SU-DHL-6 (cell line): ENCODE measurements at regions not wholly inside any gene's neighbourhood (a gene's known extent, or its start where the extent isn't known, plus 50 kb on each side); places are given as distances from the start of the nearest gene placed in this dataset.

ENCODE experiments used
- H2AFZ ChIP-seq: fragments of 200-600 bp; sonication (generic); 2 replicates; pipeline ENCODE4 v1.6.1; 2014; ENCODE audit warnings: low read depth, mild to moderate bottlenecking, moderate library complexity, mixed read lengths, antibody characterized with exemption, low read length; ENCODE audit not compliant: severe bottlenecking
- H3F3A ChIP-seq: fragments of 200-600 bp; shearing (Covaris generic); 2 replicates; pipeline ENCODE4 v1.6.0; 2016; ENCODE audit warnings: antibody characterized with exemption, mild to moderate bottlenecking; ENCODE audit not compliant: insufficient read depth
- H3K27ac ChIP-seq: fragments of 200-600 bp; sonication (generic); 2 replicates; pipeline ENCODE4 v1.5.1; 2016; ENCODE audit warnings: low read depth, mild to moderate bottlenecking, low read length, moderate library complexity, mixed read lengths
- H3K27me3 ChIP-seq: fragments of 200-600 bp; sonication (generic), shearing (Covaris generic); 2 replicates; pipeline ENCODE4 v1.6.0; 2014; ENCODE audit warnings: mild to moderate bottlenecking, low read length
- H3K36me3 ChIP-seq: fragments of 200-600 bp; sonication (generic); 2 replicates; pipeline ENCODE4 v1.6.1; 2014; ENCODE audit warnings: mild to moderate bottlenecking, low read length, mixed read lengths
- H3K4me2 ChIP-seq: fragments of 300-600, 200-600 bp; shearing (Covaris generic), sonication (generic); 2 replicates; pipeline ENCODE4 v1.6.0; 2014; ENCODE audit warnings: low read length, low read depth, mild to moderate bottlenecking; ENCODE audit not compliant: poor library complexity, severe bottlenecking
- H3K4me3 ChIP-seq: fragments of 200-600 bp; sonication (generic); 2 replicates; pipeline ENCODE4 v1.5.1; 2014; ENCODE audit warnings: antibody characterized with exemption, low read length, mild to moderate bottlenecking, mixed read lengths; ENCODE audit not compliant: insufficient read depth, poor library complexity, severe bottlenecking
- H3K79me2 ChIP-seq: fragments of 200-600 bp; sonication (generic); 2 replicates; pipeline ENCODE4 v1.6.1; 2014; ENCODE audit warnings: mild to moderate bottlenecking, low read length, moderate library complexity; ENCODE audit not compliant: insufficient read depth
- H3K9ac ChIP-seq: fragments of 200-600 bp; sonication (generic); 2 replicates; pipeline ENCODE4 v1.7.0; 2014; ENCODE audit warnings: mild to moderate bottlenecking, low read length
- H3K9me2 ChIP-seq: fragments of 200-600 bp; sonication (generic); replicated peaks from 2 replicates; pipeline ENCODE4 v1.6.1; 2014; ENCODE audit warnings: low read length; ENCODE audit not compliant: insufficient read depth
- H3K9me3 ChIP-seq: fragments of 200-600 bp; sonication (generic); 2 replicates; pipeline ENCODE4 v1.6.1; 2014; ENCODE audit warnings: low read length, mixed read lengths; ENCODE audit not compliant: insufficient read depth
- H4K20me1 ChIP-seq: fragments of 200-600 bp; sonication (generic); 2 replicates; pipeline ENCODE4 v1.6.1; 2014; ENCODE audit warnings: low read depth, mild to moderate bottlenecking, antibody characterized with exemption, low read length, moderate library complexity, mixed read lengths
- EZH2phosphoT487 ChIP-seq: fragments of 200-600 bp; sonication (generic), shearing (Covaris generic); conservative IDR thresholded peaks from 2 replicates; pipeline ENCODE4 v1.6.1; 2018; ENCODE audit warnings: mild to moderate bottlenecking, antibody characterized with exemption, low read length, moderate library complexity, mixed read lengths
- TF ChIP-seq, protein P1 (sequence below): fragments of 200-600 bp; sonication (generic); IDR thresholded peaks from one replicate; pipeline ENCODE4 v1.5.1; 2017; ENCODE audit warnings: antibody characterized with exemption, mild to moderate bottlenecking, low read length, moderate library complexity; ENCODE audit not compliant: insufficient read depth, poor library complexity, severe bottlenecking

- no peaks in the 10 kb centered on the region for H3K36me3 ChIP-seq
- TF ChIP-seq, protein P1, sequence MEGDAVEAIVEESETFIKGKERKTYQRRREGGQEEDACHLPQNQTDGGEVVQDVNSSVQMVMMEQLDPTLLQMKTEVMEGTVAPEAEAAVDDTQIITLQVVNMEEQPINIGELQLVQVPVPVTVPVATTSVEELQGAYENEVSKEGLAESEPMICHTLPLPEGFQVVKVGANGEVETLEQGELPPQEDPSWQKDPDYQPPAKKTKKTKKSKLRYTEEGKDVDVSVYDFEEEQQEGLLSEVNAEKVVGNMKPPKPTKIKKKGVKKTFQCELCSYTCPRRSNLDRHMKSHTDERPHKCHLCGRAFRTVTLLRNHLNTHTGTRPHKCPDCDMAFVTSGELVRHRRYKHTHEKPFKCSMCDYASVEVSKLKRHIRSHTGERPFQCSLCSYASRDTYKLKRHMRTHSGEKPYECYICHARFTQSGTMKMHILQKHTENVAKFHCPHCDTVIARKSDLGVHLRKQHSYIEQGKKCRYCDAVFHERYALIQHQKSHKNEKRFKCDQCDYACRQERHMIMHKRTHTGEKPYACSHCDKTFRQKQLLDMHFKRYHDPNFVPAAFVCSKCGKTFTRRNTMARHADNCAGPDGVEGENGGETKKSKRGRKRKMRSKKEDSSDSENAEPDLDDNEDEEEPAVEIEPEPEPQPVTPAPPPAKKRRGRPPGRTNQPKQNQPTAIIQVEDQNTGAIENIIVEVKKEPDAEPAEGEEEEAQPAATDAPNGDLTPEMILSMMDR = no peak
- no peak for TF ChIP-seq EZH2phosphoT487
- H3F3A ChIP-seq = no peaks in the 10 kb centered on the region
- H3K4me2 ChIP-seq = no peak overlapping the region
- no peaks in the 10 kb centered on the region for H3K79me2 ChIP-seq
- no peaks in the 10 kb centered on the region for H3K9me3 ChIP-seq
- H3K4me3 ChIP-seq = no peak overlapping the region
- H4K20me1 ChIP-seq = no peaks in the 10 kb centered on the region
- H3K9me2 ChIP-seq = no peaks in the 10 kb centered on the region
- no peak overlapping the region for H3K27ac ChIP-seq
- no peak overlapping the region for H3K9ac ChIP-seq
- no peaks in the 10 kb centered on the region for H3K27me3 ChIP-seq
- H2AFZ ChIP-seq = no peak overlapping the region
Observed at GRCh38 chr5:17088051-17088450, 129.4 kb upstream of the BASP1 start.

- no peaks in the 10 kb centered on the region for H4K20me1 ChIP-seq
- H2AFZ ChIP-seq = no peak overlapping the region
- no peak overlapping the region for H3K4me2 ChIP-seq
- H3K36me3 ChIP-seq = no peaks in the 10 kb centered on the region
- no peaks in the 10 kb centered on the region for H3K9me3 ChIP-seq
- no peak overlapping the region for H3K27ac ChIP-seq
- no peaks in the 10 kb centered on the region for H3K79me2 ChIP-seq
- H3K9me2 ChIP-seq = no peaks in the 10 kb centered on the region
- H3K27me3 ChIP-seq = no peaks in the 10 kb centered on the region
- H3F3A ChIP-seq = no peaks in the 10 kb centered on the region
- TF ChIP-seq EZH2phosphoT487 = no peak
- TF ChIP-seq, protein P1 = no peak
- no peak overlapping the region for H3K9ac ChIP-seq
- no peak overlapping the region for H3K4me3 ChIP-seq
Observed at GRCh38 chr5:17089001-17089400, 128.4 kb upstream of the BASP1 start.

DNA sequence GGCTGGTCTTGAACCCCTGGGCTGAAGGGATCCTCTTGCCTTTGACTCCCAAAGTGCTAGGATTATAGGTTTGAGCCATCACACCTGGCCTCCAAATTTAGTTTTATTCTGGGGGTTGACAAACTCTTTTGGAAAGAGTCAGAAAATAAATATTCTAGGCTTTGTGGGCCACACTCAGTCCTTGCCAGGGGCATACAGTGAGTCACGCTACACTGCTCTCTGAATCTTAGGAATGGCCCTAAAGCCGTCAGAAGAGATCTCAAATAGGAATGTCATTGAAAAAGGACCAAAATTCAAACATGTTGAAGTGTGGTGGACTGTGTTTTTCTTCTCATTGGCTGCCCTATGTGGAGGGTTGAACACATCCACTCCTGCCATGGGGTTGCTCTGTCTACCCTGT lies 127.7 kb upstream of the BASP1 start:
- Histone ChIP-seq H3K9me3 (no peaks in the 10 kb centered on the region), H4K20me1 (no peaks in the 10 kb centered on the region), H3K27me3 (no peaks in the 10 kb centered on the region), H3K4me2 (no peak overlapping the region), H2AFZ (no peak overlapping the region), H3K4me3 (no peak overlapping the region), H3K27ac (no peak overlapping the region), H3K9ac (no peak overlapping the region), H3K79me2 (no peaks in the 10 kb centered on the region), H3K9me2 (no peaks in the 10 kb centered on the region), H3F3A (no peaks in the 10 kb centered on the region), H3K36me3 (no peaks in the 10 kb centered on the region)
- TF ChIP-seq EZH2phosphoT487 = no peak
- TF ChIP-seq, protein P1 = no peak
